Liver (tissue), 3 donors: ENCODE measurements at regions not wholly inside any gene's neighbourhood (a gene's known extent, or its start where the extent isn't known, plus 50 kb on each side); places are given as distances from the start of the nearest gene placed in this dataset.

Experiments
- CTCF ChIP-seq: fragments of 150-350 bp; IDR thresholded peaks from 2 replicates; pipeline ENCODE4 v1.5.1; 2017; ENCODE audit warnings: improper control_type of control experiment, low read depth, low read length; ENCODE audit not compliant: missing input control
- FOXA1 ChIP-seq: IDR thresholded peaks from 2 replicates; pipeline ENCODE4 v1.6.1; 2016; ENCODE audit warnings: antibody characterized with exemption
- HNF4G ChIP-seq: IDR thresholded peaks from 2 replicates; pipeline ENCODE4 v1.6.1; 2016; ENCODE audit warnings: antibody characterized with exemption
- MAX ChIP-seq: IDR thresholded peaks from 2 replicates; pipeline ENCODE4 v1.6.1; 2016; ENCODE audit warnings: antibody characterized with exemption
- RAD21 ChIP-seq, 2 donors: IDR thresholded peaks; 2 replicates each; pipeline ENCODE4 v1.6.1; 2016; ENCODE audit warnings: antibody characterized with exemption in 2 of 2, mild to moderate bottlenecking in 2 of 2
- REST ChIP-seq: IDR thresholded peaks from 2 replicates; pipeline ENCODE4 v1.6.1; 2016; ENCODE audit warnings: antibody characterized with exemption, mild to moderate bottlenecking
- SP1 ChIP-seq: IDR thresholded peaks from 2 replicates; pipeline ENCODE4 v1.6.1; 2018; ENCODE audit warnings: antibody characterized with exemption, mild to moderate bottlenecking
- TAF1 ChIP-seq: conservative IDR thresholded peaks from 2 replicates; pipeline ENCODE4 v1.6.1; 2016; ENCODE audit warnings: antibody characterized with exemption, mild to moderate bottlenecking
- ZBTB33 ChIP-seq: IDR thresholded peaks from 2 replicates; pipeline ENCODE4 v1.6.1; 2016; ENCODE audit warnings: antibody characterized with exemption
- donor health status: healthy.
- donor health status: healthy.

DNA sequence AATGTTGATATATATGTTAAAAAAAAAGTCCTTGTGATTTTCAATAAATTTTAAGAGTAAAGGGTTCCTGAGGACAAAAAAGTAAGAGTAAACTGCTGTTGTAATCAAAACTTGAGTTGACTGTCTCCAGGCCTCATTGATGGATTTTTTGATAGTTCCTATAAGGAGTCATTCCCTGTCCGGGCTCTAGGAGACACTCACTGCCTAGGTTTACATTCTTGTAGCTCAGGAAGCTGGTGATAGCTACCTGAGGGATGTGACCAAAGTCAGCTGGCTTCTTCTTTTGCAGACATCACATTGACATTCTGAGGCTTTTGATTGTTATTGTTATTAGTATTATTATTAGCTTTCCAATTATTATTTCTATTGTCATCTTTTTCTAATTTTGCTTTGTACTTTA is 116.5 kb upstream of the FBXL7 start:
- no peak for TF ChIP-seq MAX
- peak; percentile 25 for TF ChIP-seq CTCF
- peak; percentile 63 to 73 for TF ChIP-seq RAD21 (IDR thresholded peaks at IDR 0.05)
- no peak for TF ChIP-seq REST
- TF ChIP-seq ZBTB33: no peak
- no peak for TF ChIP-seq SP1
- TF ChIP-seq FOXA1: no peak
- TF ChIP-seq TAF1: no peak
- TF ChIP-seq HNF4G: no peak
